GM21526 (cell line): ENCODE measurements at regions not wholly inside any gene's neighbourhood (a gene's known extent, or its start where the extent isn't known, plus 50 kb on each side); places are given as distances from the start of the nearest gene placed in this dataset.
"Not testable (repeated sequence)": the region's sequence is repeated elsewhere in the genome, so short reads cannot be mapped to it uniquely, and the experiment has no call there.

ENCODE experiments used
- ATAC-seq: cut with Tn5 transposase; IDR thresholded peaks from one replicate; pipeline ENCODE4 v1.9.1; 2021; ENCODE audit warnings: moderate library complexity; ENCODE audit not compliant: unreplicated experiment, low FRiP score

DNA sequence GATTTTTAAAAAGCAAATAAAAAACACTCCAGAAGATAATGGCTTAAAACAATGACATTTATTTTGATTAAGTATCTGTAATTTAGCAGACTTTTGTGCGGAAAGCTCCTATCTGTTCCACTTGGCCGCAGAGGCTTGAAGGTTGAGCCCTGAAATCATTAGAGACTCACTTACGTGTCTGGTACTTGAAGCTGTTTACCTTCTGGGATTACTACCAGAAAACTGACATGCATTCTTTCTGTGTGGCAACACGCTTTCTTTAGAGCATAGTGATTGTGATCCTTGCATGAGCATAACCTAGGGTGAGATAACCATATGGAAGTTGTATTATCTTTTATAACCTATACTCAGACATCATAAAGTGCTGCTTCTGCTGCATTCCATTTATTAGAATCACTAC is 298.5 kb downstream of the SI start:
- ATAC-seq, result no peak

DNA sequence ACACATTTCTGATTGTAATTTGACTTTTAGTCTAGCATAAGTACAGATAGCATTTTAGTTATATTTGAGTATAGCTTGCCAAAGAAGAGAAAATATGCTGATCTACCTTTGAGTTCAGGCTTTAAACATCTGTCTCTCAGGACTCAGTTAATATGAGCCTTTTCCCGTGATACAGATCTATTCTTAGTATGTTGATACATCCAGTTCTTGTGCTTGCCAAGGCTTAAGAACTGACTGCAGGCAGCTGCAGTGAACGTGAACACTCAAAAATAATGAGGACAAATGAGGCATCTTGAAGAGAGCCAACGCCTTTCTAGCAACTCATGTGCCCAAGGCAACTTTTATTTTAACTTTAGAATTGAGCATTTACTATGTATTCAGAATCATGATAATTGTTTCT is 325.5 kb downstream of the SI start:
- ATAC-seq, result no peak

DNA sequence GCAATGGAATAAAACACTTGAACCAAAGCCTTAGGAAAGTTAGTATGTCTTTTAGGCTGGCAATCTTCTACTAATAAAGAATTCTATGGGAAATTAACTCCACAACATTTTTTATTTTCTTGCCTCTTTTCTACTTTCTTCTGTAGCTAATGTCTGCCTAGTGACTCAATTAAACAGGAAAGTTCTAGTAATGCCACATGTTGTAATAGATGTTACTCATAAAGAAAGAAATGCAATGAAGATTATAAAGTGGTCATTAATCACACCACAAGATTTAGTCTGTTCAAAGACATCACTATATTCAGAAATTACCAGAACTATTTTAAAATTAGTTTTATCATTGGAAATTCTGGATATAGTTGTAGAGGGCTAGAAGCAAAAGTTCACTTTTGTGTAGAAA is 329.7 kb downstream of the SI start:
- no peak for ATAC-seq

DNA sequence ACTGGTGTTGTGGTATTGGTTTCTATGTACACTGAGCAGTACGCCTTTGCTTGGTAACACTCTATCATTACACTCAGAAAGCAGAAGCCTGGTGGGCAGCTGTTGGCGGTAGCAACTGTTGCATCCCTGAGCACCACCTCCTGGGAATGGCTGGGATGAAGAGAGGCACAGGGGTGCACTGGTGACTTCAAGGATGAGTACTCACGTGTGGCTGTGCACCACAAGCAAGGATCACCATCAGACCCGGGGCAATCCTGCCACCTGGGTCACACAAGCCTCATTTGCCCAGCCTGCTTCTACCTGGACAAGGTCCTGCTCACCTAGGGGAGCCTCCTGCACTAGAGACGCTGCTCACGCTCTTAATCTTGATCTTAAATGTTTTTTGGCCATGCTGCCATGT is 336.4 kb downstream of the SI start:
- no peak for ATAC-seq

DNA sequence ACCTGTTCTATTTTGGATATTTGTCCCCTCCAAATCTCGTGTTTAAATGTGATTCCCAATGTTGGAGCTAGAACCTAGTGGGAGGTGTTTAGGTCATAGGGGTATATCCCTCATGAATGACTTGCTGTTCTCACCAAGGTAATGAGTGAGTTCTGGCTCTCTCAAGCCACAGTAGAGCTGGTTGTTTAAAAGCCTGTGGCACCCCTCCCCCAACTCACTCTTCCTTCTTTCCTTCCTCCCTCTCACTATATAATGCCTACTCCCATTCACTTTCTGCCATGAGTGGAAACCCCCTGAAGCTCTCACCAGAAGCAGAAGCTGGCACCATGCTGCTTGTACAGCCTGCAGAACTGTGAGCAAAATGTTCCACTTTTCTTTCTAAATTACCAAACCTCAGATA is 341.1 kb downstream of the SI start:
- no peak for ATAC-seq

DNA sequence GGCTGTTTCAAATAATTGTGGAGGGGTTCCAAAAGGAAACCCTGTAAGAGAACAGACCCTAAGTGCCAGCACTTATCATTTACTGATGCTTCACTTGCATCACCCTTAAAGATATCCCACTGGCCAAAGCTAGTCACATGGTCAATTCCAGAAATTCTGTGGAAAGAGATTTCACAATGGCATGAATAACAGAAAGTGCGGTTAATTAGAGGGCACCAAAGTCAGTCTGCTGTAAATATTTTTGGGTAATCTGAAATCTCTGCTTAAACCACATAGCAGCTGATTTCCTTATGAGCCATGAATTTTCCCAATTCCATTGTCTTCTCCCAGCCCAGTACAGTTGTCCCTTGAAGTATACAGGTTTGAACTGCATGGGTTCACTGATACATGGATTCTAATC is 346.1 kb downstream of the SI start:
- ATAC-seq, result no peak

DNA sequence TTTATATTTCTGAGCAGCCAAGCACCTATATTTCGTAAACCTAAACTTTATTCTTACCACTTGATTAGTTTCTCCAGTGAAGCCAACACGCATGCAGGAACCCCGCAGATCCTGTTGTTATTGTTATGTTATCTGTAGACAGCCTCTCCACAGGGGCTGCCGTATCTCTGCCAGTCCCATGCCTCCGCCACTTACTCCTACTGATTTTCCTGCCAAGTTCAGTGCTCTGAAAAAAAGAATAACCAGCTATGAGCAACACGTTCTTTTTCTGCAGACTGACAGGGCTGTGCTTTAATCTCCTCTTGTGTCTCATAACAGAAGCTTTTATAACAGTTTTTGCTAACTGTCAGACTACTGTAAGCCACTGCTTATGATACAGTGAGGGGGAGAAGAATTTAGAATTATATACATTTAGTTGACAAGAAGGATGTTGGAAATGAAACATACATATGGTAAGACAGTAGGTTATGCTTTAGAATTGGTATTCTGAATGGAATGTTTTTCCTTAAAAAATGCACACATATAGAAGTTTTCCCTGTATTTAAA is 347.4 kb downstream of the SI start:
- ATAC-seq, result no peak

DNA sequence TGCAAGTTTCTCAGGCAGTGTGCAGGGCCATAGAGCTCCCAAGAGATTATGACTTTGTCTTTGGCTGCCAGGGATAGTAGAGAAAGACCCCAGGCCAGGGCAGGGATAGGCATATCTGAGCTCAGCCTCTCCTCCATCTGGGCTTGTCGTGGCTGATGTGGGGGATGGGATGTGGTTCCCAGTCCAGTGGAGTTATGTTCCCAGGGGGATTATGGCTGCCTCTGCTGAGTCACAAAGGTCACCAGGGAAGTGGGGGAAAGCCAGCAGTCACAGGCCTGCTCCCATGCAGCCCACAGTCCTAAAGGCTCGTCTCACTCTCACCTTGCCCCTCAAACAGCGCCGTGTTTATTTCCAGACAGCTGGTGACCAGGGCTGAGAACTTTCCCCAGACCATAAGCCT is 354.9 kb downstream of the SI start:
- ATAC-seq, result no peak

DNA sequence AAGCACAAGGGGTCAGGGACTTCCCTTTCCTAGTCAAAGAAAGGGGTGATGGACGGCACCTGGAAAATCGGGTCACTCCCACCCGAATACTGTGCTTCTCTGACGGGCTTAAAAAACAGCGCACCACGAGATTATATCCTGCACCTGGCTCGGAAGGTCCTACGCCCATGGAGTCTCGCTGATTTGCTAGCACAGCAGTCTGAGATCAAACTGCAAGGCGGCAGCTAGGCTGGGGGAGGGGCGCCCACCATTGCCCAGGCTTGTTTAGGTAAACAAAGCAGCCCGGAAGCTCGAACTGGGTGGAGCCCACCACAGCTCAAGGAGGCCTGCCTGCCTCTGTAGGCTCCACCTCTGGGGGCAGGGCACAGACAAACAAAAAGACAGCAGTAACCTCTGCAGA is 375.5 kb downstream of the SI start:
- not testable (repeated sequence) for ATAC-seq

DNA sequence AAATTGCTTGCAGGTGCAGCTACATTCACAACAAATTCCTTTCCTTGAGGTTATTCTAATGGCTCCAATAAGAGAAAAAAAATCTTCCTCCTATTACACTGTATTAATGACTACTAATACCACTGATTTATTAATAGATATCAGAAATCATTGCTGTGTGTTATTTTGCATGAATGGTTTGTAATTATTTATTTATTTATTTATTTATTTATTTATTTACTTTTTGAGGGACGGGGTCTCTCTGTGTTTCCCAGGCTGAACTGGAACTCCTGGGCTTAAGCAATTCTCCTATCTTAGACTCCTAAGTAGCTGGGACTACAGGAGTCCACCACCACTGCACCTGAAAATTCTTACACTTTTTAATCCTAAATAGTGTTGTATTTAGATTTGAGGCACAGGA is 390.4 kb downstream of the SI start:
- ATAC-seq, result no peak

DNA sequence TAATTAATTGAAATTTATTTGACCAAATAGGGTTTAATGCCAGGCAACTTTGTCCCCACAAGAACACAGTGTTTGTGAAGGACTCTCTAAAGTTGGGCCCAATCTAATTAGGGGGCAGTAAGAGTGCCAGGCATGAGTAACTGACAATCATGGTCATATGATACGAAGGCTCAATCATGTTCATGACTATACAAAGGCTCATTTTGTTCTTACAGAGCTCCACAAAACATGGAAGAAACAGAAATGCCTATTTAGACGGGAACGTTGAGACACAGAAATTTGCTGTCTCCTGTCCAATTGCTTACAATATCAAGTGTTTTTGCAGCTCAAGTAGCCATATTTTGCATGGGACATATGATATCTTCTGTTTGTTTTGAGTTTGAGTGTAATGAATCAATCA is 391.1 kb downstream of the SI start:
- ATAC-seq, result no peak

DNA sequence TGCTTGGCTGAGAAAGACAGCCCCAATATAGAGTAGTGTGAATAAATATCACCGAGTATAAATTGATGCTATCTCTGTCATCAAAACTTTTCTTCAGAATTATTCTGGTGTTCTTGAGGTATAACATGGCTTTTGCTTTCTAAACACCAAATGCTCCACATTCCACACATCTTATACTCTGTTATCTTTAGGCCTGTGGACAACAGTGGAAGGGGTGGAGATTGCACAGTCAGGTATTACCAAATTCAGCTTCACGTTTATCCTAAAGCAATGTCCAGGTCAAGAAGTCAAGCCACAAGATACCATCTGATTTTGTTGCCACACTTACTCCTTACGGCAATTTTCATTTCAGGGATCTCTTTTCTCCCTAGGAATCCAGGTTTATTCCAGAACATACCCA is 394.8 kb downstream of the SI start:
- ATAC-seq, result no peak

DNA sequence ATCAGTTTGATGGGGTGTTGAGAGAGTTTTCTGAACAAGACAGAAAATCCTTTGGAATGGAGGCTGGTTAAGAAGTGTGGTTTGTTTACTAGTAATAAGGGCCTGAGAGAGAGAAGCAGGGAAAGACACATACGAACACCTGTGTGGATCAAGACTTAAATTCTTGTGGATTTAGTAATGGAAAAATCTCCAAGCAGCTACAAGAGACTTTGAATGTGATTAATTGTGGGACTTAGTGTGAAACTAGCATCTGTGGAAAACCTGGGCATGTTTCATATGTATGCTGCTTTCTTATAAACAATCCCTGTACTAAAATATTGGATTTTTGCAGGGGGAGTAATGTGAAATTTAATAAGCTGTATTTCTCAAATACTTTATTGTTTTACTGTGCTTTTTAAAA is 399.1 kb downstream of the SI start:
- ATAC-seq, result no peak

DNA sequence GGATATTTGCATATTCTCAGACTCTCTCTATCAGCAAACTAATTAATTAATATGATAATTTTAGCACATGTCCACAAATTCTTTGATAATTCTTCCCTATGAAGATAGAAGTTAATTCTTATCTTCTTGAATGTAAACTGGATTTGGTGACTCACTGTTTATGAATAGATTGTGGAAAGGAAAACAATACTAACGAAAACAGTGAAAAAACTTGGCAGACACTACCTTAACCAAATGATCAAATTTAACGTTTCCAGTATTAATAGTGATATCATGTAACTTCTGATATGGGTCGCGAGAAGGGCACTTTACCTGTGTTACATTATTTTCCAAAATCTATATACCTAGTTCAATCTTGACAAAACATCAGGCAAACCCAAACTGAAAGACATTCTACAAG is 401.0 kb downstream of the SI start:
- ATAC-seq, result no peak

DNA sequence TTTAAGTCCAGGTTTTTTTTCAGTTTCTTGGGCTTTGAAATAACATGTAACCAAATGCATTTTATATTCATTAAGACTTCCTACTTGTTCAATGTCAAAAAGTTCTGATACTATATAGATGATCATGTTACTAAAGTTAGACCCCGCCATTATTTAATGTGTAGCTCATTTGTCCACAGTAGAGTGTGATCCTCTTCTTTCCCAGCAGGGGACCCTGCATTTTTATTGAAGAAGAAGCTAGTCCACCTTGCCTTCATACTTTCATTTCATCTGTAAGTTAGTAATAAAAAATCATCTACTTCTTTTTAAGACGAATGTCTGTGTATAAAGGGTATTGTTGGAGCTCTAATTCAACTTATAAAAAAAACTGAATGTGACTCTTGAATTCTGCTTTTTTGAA is 404.6 kb downstream of the SI start:
- no peak for ATAC-seq

DNA sequence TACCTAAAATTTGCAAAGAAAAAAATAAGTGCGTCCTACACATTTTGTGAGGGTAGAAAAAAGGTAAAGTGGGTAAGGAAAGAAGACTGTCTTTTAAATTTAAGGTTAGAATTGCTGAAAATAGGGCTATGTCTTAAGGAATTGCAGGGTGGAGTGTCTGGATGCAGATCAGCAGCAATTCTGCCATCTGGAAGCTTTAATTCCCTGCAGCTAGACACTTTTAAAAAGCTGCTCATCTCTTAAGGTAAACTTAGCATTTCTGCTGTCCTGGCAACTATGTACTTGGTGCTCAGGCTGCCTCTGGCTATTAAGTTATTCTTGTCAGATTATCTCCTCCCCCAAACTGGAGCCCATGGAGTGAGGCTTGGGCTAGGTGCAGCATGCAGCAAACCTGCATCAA is 420.2 kb downstream of the SI start:
- no peak for ATAC-seq

DNA sequence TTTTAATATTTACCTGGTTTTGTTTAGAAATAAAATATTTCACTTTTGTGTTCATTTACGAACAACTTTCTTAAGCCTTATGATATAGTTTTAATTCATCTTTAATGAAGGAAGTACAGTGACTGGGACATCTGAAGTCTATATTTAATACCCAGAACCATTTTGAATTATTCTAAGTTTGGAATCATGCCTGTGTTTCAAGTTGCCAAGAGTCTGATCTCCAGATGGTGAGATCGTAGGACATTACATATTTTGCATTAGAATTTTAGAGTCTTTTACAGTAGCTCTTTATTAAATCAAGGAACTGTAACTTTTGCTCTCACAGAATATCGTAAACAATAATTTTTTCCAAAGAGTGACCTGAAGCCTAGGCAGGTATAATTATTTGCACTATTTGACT is 420.7 kb downstream of the SI start:
- ATAC-seq, result no peak

DNA sequence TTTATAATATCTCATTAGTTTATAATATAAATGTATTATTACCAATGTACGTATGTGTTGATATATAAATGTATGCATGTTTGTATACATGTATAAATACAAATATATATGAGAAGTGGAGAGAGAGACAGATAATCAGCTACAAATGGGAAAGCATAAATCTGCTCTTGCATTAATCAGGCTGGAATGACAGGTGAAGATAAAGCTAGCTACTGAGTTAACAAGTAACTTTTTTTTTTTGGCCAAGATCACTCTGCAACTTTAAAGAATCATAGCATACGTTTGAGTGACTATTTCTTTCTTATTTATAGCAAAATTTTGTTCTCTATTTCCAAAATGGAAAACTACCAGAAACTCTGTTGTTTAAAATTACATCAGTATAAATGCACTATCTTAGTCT is 422.8 kb downstream of the SI start:
- no peak for ATAC-seq

DNA sequence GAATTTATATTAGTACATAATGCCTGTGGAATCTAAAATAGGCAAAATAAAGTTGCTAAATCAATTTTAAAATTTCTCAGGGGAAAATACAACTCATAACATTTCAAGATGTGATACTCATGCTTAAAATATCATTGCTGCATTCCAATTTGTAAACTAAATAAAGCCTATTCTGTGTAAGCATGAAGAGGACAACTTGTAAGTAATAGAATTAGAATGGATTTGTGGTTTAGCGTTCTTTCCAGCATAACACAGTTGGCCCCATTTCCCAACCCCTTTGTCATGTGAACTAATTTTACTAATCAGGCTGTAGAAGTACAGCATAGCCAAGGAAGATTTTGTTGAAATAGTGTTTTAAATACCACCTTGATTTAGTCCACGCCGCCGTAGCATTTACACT is 437.2 kb downstream of the SI start:
- no peak for ATAC-seq

DNA sequence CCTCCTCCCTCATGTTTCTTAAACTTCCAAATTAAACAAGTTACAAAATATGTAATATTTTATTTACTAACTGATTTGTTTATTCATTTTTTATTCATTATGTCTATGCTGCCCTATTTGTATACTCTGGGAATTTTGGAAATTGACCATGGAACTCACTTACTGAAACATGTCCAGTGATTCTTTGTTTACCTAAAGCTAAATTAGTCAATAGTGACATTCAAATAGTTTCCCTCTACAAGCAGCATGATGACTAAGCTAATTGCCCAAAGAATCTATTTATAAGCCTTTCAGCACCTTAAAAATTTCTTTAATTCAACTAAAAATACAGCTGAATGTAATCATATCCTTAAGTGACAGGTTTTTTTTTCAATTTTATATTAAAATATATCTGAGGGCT is 437.7 kb downstream of the SI start:
- no peak for ATAC-seq

DNA sequence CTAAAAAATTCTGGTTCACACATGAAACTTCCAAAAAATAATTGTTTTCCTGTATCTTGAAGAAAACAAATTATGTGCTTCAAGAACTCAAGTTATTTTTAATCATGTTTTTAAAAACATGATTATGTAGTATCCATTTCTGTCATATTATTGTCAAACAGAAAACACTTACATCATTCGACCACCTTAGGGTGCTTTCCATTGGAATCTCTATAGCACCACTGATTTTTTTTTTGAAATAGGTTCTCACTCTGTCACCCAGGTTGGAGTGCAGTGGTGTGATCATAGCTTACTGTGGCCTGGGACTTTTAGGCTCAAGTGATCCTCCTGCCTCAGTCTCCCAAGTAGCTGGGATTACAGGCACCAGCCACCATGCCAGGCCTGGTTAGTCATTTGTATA is 457.3 kb downstream of the SI start:
- no peak for ATAC-seq

DNA sequence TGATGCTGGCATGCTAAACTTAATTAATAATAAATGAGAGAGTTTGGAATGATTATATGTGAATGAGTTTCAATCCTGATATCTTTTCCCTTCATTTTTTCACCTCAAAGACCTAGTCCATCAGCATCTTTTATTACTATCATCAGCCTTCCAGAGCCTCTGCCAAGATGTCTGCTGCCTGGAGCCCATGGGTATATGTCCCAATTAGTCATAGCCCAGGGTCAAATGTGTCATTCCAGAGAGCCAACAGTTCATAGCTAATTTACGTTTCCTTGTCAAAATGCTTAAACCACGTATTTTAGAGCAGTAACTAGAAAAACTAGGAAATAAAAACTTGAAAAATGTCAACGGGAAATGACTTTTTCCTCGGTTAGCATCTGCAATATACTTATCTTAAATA is 457.9 kb downstream of the SI start:
- ATAC-seq, result no peak

DNA sequence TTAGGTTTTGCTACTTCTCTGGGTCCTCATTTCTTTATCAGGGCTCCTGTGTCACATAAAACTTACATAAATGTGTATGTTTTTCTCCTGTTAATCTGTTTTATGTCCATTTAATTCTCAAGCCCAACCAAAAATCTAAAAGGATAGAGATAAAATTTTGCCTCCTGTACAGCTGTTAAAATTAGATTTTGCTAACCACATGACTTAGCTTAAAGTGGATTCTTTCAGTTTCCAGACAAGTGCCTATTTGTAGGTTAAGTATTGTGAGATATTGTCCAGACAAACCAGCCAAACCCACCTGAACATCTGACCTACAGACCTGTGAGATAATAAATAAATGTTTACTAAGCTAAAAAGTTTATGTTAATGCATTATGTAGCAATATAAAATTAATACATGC is 465.5 kb downstream of the SI start:
- no peak for ATAC-seq
